Lung (tissue), 11 donors: ENCODE measurements at regions not wholly inside any gene's neighbourhood (a gene's known extent, or its start where the extent isn't known, plus 50 kb on each side); places are given as distances from the start of the nearest gene placed in this dataset.

Experiments used
- ATAC-seq: fragments of 200-7000 bp; cut with Tn5 transposase; one replicate; pipeline ENCODE4 v1.9.1; 2020; ENCODE audit warnings: moderate number of reproducible peaks; ENCODE audit not compliant: insufficient read depth, low FRiP score
- DNase-seq, 3 donors: peaks; one replicate each; pipeline ENCODE4 v3.0.0-alpha.2; 2013 to 2017
- H3K27ac ChIP-seq, 2 donors: one replicate each; pipeline ENCODE4 v1.5.1; 2013; ENCODE audit warnings: mild to moderate bottlenecking in 2 of 2, moderate library complexity in 2 of 2, control low read depth in 1 of 2, inconsistent platforms in 1 of 2, low read depth in 1 of 2, low read length in 1 of 2
- H3K27me3 ChIP-seq, 3 donors: one replicate each; pipeline ENCODE4 v1.5.1; 2013; ENCODE audit warnings: low read length in 2 of 3; ENCODE audit not compliant: control insufficient read depth in 3 of 3, insufficient read depth in 3 of 3
- H3K36me3 ChIP-seq, 4 donors: one replicate each; pipeline ENCODE4 v1.5.1; 2013; ENCODE audit warnings: low read length in 4 of 4, mild to moderate bottlenecking in 1 of 4, moderate library complexity in 1 of 4; ENCODE audit not compliant: control insufficient read depth in 4 of 4, insufficient read depth in 4 of 4
- H3K4me1 ChIP-seq, 5 donors: one replicate each; pipeline ENCODE4 v1.5.1; 2013; ENCODE audit warnings: low read length in 5 of 5, mild to moderate bottlenecking in 2 of 5, moderate library complexity in 1 of 5; ENCODE audit not compliant: control insufficient read depth in 5 of 5, insufficient read depth in 5 of 5
- H3K4me3 ChIP-seq: one replicate; pipeline ENCODE4 v1.5.1; 2013; ENCODE audit warnings: mild to moderate bottlenecking, control low read depth, moderate library complexity
- H3K9ac ChIP-seq, 2 donors: one replicate each; pipeline ENCODE4 v1.5.1; 2013; ENCODE audit warnings: low read length in 2 of 2, control low read depth in 1 of 2; ENCODE audit not compliant: insufficient read depth in 1 of 2
- H3K9me3 ChIP-seq, 4 donors: one replicate each; pipeline ENCODE4 v1.5.1; 2013; ENCODE audit warnings: low read length in 3 of 4, mild to moderate bottlenecking in 1 of 4, moderate library complexity in 1 of 4; ENCODE audit not compliant: control insufficient read depth in 4 of 4, insufficient read depth in 3 of 4
- WGBS, 2 donors: extraction: QIAGEN DNeasy Blood & Tissue Kit; methylation state at CpG; one replicate each; pipeline ENCODE4 v1.1.7; 2013; 5-methylcytosine and 5-hydroxymethylcytosine counted together
- TF ChIP-seq, protein P1 (sequence below): IDR thresholded peaks from 2 replicates; pipeline ENCODE4 v1.5.1; 2012; ENCODE audit warnings: mild to moderate bottlenecking; ENCODE audit errors: control extremely low read depth, extremely low read depth
- donor health status: control.
- donor health status: control.
- donor health status: Bipolar disorder and iron deficiency.
- donor health status: healthy.
- donor health status: DM: yes; HTN: yes; CAD: no.

DNA sequence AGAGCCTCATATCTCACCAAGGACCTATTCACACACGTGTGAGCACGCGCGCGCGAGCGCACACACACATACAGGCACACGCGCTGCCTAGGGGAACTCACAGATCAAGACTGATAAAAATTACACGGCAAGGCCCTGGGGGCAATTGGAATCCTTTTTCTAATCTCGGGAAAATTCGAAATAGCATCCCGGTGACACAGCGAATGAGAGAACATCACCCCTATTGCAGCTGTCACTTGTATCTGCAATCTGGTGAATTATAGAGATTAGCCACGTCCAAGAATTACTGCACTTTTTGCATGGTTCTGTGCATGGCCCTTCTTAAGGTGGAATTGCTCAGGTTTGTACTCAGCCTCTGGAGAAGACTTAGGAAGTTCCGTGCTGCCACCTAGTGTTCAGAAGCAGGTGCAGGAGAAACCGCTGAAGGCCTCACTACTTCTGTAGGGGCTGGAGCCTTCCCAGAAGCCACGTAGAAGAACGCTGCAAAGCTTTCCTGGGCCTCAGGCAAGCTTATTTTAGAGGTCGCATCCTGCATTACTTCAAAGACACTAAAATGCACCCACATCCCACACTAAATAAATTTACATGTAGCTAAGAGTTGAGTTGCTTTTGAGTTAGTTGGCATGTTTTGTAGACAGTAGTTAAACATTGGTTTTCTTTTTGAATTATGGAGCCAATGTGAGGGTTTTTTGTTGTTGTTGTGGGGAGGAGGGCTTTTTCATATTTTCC, 229.2 kb upstream of the CAMK1G start:
- Histone ChIP-seq H3K4me1 (peaks cover 0 to 16% (median 5%) of the 10 kb centered on the region in 5 donors), H3K9ac (no peak overlapping the region), H3K4me3 (no peak overlapping the region), H3K27ac (no peak overlapping the region), H3K9me3 (peaks cover 0 to 3% (median 0%) of the 10 kb centered on the region in 4 donors), H3K27me3 (no peaks in the 10 kb centered on the region), H3K36me3 (no peaks in the 10 kb centered on the region)
- WGBS, 2 donors = 50 to 60% methylated on average over 20 of the region's 20 CpGs
- ATAC-seq (peak; percentile 69), DNase-seq (peak; percentile 80 to 95 (median 90))
- TF ChIP-seq, protein P1, sequence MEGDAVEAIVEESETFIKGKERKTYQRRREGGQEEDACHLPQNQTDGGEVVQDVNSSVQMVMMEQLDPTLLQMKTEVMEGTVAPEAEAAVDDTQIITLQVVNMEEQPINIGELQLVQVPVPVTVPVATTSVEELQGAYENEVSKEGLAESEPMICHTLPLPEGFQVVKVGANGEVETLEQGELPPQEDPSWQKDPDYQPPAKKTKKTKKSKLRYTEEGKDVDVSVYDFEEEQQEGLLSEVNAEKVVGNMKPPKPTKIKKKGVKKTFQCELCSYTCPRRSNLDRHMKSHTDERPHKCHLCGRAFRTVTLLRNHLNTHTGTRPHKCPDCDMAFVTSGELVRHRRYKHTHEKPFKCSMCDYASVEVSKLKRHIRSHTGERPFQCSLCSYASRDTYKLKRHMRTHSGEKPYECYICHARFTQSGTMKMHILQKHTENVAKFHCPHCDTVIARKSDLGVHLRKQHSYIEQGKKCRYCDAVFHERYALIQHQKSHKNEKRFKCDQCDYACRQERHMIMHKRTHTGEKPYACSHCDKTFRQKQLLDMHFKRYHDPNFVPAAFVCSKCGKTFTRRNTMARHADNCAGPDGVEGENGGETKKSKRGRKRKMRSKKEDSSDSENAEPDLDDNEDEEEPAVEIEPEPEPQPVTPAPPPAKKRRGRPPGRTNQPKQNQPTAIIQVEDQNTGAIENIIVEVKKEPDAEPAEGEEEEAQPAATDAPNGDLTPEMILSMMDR = peak; percentile 41

DNA sequence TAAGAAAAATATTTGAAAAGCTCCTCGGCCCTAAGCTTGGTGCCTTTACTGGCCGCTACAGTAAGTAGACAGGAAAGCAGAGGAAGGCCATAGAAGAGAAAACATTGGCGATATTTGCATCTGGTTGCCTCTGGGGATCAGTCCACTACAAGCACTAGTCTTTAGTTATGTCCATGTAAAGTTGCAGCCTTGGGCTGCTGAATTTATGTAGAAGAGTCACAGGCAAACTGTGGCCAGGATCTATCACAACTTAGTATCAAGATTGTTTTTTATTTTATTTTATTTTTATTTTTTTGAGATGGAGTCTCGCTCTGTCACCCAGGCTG, 228.7 kb upstream of the CAMK1G start:
- ATAC-seq (no peak), DNase-seq (no peak)
- 81 to 88% methylated on average over 4 of the region's 4 CpGs for WGBS, 2 donors
- no peak overlapping the region for H3K9ac ChIP-seq
- H3K27me3 ChIP-seq = no peaks in the 10 kb centered on the region
- H3K4me1 ChIP-seq = peaks cover 0 to 11% (median 5%) of the 10 kb centered on the region in 5 donors
- TF ChIP-seq, protein P1 = no peak
- no peak overlapping the region for H3K27ac ChIP-seq
- H3K4me3 ChIP-seq = no peak overlapping the region
- peaks cover 0 to 8% (median 0%) of the 10 kb centered on the region in 4 donors for H3K9me3 ChIP-seq
- H3K36me3 ChIP-seq = no peaks in the 10 kb centered on the region

DNA sequence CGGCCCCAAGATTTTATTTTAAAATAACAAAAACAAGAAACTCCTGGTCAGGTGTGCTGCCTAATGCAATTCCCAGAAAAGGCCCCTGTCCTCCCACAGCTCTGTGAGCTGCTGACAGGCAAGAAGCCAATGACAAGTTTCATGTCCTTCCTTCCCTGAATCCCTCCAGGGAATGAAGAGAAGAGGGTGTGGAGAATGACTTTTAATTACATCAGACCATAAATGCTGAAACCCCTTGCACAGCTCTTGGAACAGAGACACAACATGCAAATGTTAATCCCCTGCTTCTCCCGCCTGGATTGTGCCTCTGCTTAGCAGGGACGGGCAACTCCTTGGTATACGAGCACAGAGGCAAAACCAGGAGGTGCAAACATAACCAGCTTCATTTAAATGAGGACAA, 228.1 kb upstream of the CAMK1G start:
- DNase-seq = no peak

More for the DNA sequence above, 228.1 kb upstream of the CAMK1G start:
- no peak overlapping the region for H3K9ac ChIP-seq
- ATAC-seq = no peak
- TF ChIP-seq, protein P1 = no peak
- H3K27me3 ChIP-seq = no peaks in the 10 kb centered on the region
- WGBS, 2 donors = 83 to 92% methylated on average over 4 of the region's 4 CpGs
- no peaks in the 10 kb centered on the region for H3K36me3 ChIP-seq
- H3K9me3 ChIP-seq = peaks cover 0 to 8% (median 0%) of the 10 kb centered on the region in 4 donors
- no peak overlapping the region for H3K27ac ChIP-seq
- peaks cover 0 to 6% (median 5%) of the 10 kb centered on the region in 5 donors for H3K4me1 ChIP-seq
- no peak overlapping the region for H3K4me3 ChIP-seq
